Activated T-cell treated with anti-CD3 and anti-CD28 coated beads, Interleukin-2, amount 50 U/mL, for 72 hours (primary cell): ENCODE measurements at regions not wholly inside any gene's neighbourhood (a gene's known extent, or its start where the extent isn't known, plus 50 kb on each side); places are given as distances from the start of the nearest gene placed in this dataset.

Experiments used
- ATAC-seq, 2 donors: fragments of 150-1000 bp; cut with Tn5 transposase; replicated peaks in 1 of 2; 2 replicates each; pipeline ENCODE4 v1.10.0; 2021; ENCODE audit warnings: moderate library complexity in 2 of 2, mild to moderate bottlenecking in 1 of 2
- DNase-seq, 2 donors: peaks; one replicate each; pipeline ENCODE4 v3.0.0; 2021 to 2022; ENCODE audit warnings: mixed read lengths in 1 of 2
- H3K27ac Mint-ChIP-seq: one replicate; pipeline ENCODE4 v1.8.0; 2022; ENCODE audit warnings: mild to moderate bottlenecking, moderate library complexity, mixed read lengths
- H3K27me3 Mint-ChIP-seq: one replicate; pipeline ENCODE4 v1.8.0; 2022; ENCODE audit warnings: low read depth, mixed read lengths
- H3K36me3 Mint-ChIP-seq, 2 donors: one replicate each; pipeline ENCODE4 v1.8.0; 2022; ENCODE audit warnings: mixed read lengths in 2 of 2, mild to moderate bottlenecking in 1 of 2; ENCODE audit not compliant: insufficient read depth in 2 of 2
- H3K4me1 Mint-ChIP-seq: one replicate; pipeline ENCODE4 v1.8.0; 2022; ENCODE audit warnings: low read depth, mixed read lengths
- H3K4me3 Mint-ChIP-seq, 2 donors: one replicate each; pipeline ENCODE4 v1.8.0; 2022; ENCODE audit warnings: mild to moderate bottlenecking in 2 of 2, mixed read lengths in 2 of 2, moderate library complexity in 2 of 2
- H3K9me3 Mint-ChIP-seq, 2 donors: one replicate each; pipeline ENCODE4 v1.8.0; 2022; ENCODE audit warnings: mixed read lengths in 2 of 2

- DNase-seq: no peak
- Mint-ChIP-seq H3K9me3 (no peaks in the 10 kb centered on the region), H3K4me3 (no peak overlapping the region), H3K36me3 (no peaks in the 10 kb centered on the region), H3K27me3 (peaks cover 6% of the 10 kb centered on the region), H3K27ac (no peak overlapping the region), H3K4me1 (peaks cover 5% of the 10 kb centered on the region)
- ATAC-seq: no peak
These were observed 121.7 kb downstream of the FAM53A start for GRCh38 chr4:1562371-1562770.

GRCh38 chr4:1561286-1561990, 122.7 kb downstream of the FAM53A start:
- DNase-seq (no peak), ATAC-seq (no peak)
- H3K27me3 Mint-ChIP-seq: peaks cover 6% of the 10 kb centered on the region
- H3K4me1 Mint-ChIP-seq: peaks cover 5% of the 10 kb centered on the region
- no peaks in the 10 kb centered on the region for H3K36me3 Mint-ChIP-seq
- H3K4me3 Mint-ChIP-seq: no peak overlapping the region
- no peaks in the 10 kb centered on the region for H3K9me3 Mint-ChIP-seq
- no peak overlapping the region for H3K27ac Mint-ChIP-seq

GRCh38 chr4:1559896-1560650, 124.0 kb downstream of the FAM53A start:
- DNase-seq (no peak), ATAC-seq (no peak)
- Mint-ChIP-seq H3K27me3 (no peaks in the 10 kb centered on the region), H3K4me3 (no peak overlapping the region), H3K4me1 (no peaks in the 10 kb centered on the region), H3K27ac (no peak overlapping the region), H3K9me3 (no peaks in the 10 kb centered on the region), H3K36me3 (no peaks in the 10 kb centered on the region)

- no peak overlapping the region for H3K27ac Mint-ChIP-seq
- no peaks in the 10 kb centered on the region for H3K36me3 Mint-ChIP-seq
- DNase-seq (no peak), ATAC-seq (no peak)
- no peaks in the 10 kb centered on the region for H3K4me1 Mint-ChIP-seq
- no peak overlapping the region for H3K4me3 Mint-ChIP-seq
- H3K27me3 Mint-ChIP-seq: no peaks in the 10 kb centered on the region
- H3K9me3 Mint-ChIP-seq: no peaks in the 10 kb centered on the region
These were observed 125.9 kb downstream of the FAM53A start for GRCh38 chr4:1558205-1558604.

GRCh38 chr4:1557221-1557597, 126.9 kb downstream of the FAM53A start:
- DNase-seq (no peak), ATAC-seq (no peak)
- Mint-ChIP-seq H3K9me3 (no peaks in the 10 kb centered on the region), H3K36me3 (no peaks in the 10 kb centered on the region), H3K4me1 (no peaks in the 10 kb centered on the region), H3K27me3 (no peaks in the 10 kb centered on the region), H3K4me3 (no peak overlapping the region), H3K27ac (no peak overlapping the region)

GRCh38 chr4:1556541-1557220, 127.4 kb downstream of the FAM53A start:
- Mint-ChIP-seq H3K36me3 (no peaks in the 10 kb centered on the region), H3K27me3 (no peaks in the 10 kb centered on the region), H3K4me3 (no peak overlapping the region), H3K4me1 (no peaks in the 10 kb centered on the region), H3K9me3 (no peaks in the 10 kb centered on the region), H3K27ac (no peak overlapping the region)
- peak in 1 of 2 donors; percentile 30 for ATAC-seq
- no peak for DNase-seq

GRCh38 chr4:1554876-1555265, 129.2 kb downstream of the FAM53A start:
- DNase-seq (no peak), ATAC-seq (no peak)
- H3K4me1 Mint-ChIP-seq: no peaks in the 10 kb centered on the region
- H3K27ac Mint-ChIP-seq: no peak overlapping the region
- H3K27me3 Mint-ChIP-seq: no peaks in the 10 kb centered on the region
- H3K4me3 Mint-ChIP-seq: no peak overlapping the region
- no peaks in the 10 kb centered on the region for H3K36me3 Mint-ChIP-seq
- H3K9me3 Mint-ChIP-seq: no peaks in the 10 kb centered on the region

GRCh38 chr4:1554246-1554875, 129.8 kb downstream of the FAM53A start:
- Mint-ChIP-seq H3K9me3 (no peaks in the 10 kb centered on the region), H3K27me3 (no peaks in the 10 kb centered on the region), H3K4me1 (no peaks in the 10 kb centered on the region), H3K27ac (no peak overlapping the region), H3K4me3 (no peak overlapping the region), H3K36me3 (no peaks in the 10 kb centered on the region)
- no peak for ATAC-seq
- no peak for DNase-seq

- Mint-ChIP-seq H3K4me3 (no peak overlapping the region), H3K4me1 (peaks cover 6% of the 10 kb centered on the region), H3K27me3 (no peaks in the 10 kb centered on the region), H3K9me3 (no peaks in the 10 kb centered on the region), H3K27ac (no peak overlapping the region), H3K36me3 (no peaks in the 10 kb centered on the region)
- no peak for DNase-seq
- ATAC-seq: no peak
These were observed 130.7 kb downstream of the FAM53A start for GRCh38 chr4:1553365-1553764.

GRCh38 chr4:1552451-1552850, 131.7 kb downstream of the FAM53A start:
- no peaks in the 10 kb centered on the region for H3K9me3 Mint-ChIP-seq
- no peaks in the 10 kb centered on the region for H3K36me3 Mint-ChIP-seq
- H3K4me1 Mint-ChIP-seq: peaks cover 7% of the 10 kb centered on the region
- no peak overlapping the region for H3K27ac Mint-ChIP-seq
- no peaks in the 10 kb centered on the region for H3K27me3 Mint-ChIP-seq
- ATAC-seq (peak in 1 of 2 donors; percentile 15), DNase-seq (no peak)
- no peak overlapping the region for H3K4me3 Mint-ChIP-seq

- Mint-ChIP-seq H3K27me3 (no peaks in the 10 kb centered on the region), H3K4me3 (no peak overlapping the region), H3K9me3 (no peaks in the 10 kb centered on the region), H3K4me1 (peaks cover 7% of the 10 kb centered on the region), H3K36me3 (no peaks in the 10 kb centered on the region), H3K27ac (no peak overlapping the region)
- ATAC-seq (no peak), DNase-seq (no peak)
These were observed 132.9 kb downstream of the FAM53A start for GRCh38 chr4:1551211-1551610.

GRCh38 chr4:1550122-1551070, 133.7 kb downstream of the FAM53A start:
- Mint-ChIP-seq H3K9me3 (no peaks in the 10 kb centered on the region), H3K4me3 (no peak overlapping the region), H3K36me3 (no peaks in the 10 kb centered on the region), H3K27me3 (no peaks in the 10 kb centered on the region), H3K4me1 (peaks cover 7% of the 10 kb centered on the region), H3K27ac (no peak overlapping the region)
- ATAC-seq (no peak), DNase-seq (no peak)
